GM18498 (cell line): ENCODE measurements at regions not wholly inside any gene's neighbourhood (a gene's known extent, or its start where the extent isn't known, plus 50 kb on each side); places are given as distances from the start of the nearest gene placed in this dataset.

Source experiments
- ATAC-seq: cut with Tn5 transposase; IDR thresholded peaks from one replicate; pipeline ENCODE4 v1.9.1; 2021; ENCODE audit warnings: mild to moderate bottlenecking, moderate library complexity; ENCODE audit not compliant: unreplicated experiment

GRCh38 chr1:195941795-195942194 lies 666.4 kb downstream of the KCNT2 start:
- ATAC-seq: no peak

- ATAC-seq: no peak
Observed at GRCh38 chr1:195941314-195941713, 666.9 kb downstream of the KCNT2 start.

GRCh38 chr1:195939844-195940243 lies 668.4 kb downstream of the KCNT2 start:
- no peak for ATAC-seq

GRCh38 chr1:195934817-195935553 lies 673.3 kb downstream of the KCNT2 start:
- ATAC-seq: no peak

DNA sequence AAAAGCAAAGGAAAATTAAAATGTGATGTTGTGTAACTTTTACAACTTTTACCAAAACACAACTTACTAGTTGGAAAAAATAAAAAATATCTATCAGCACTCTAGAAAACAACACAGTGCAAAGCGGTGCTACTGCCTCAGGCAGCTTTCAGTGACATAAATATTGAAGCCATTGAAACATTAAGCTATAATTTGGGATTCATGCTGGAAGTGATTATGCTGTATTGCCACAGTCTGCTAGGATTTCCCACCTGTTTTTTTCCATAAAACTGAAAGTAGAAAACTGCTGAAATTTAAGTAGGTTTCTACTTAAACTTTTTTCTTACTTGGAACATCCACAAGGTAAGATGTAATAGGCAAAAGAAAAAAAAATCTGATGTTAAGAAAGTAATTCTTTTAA lies 674.4 kb downstream of the KCNT2 start:
- ATAC-seq: no peak

GRCh38 chr1:195915826-195916225 lies 692.4 kb downstream of the KCNT2 start:
- no peak for ATAC-seq

GRCh38 chr1:195909061-195909460 lies 699.2 kb downstream of the KCNT2 start:
- no peak for ATAC-seq

DNA sequence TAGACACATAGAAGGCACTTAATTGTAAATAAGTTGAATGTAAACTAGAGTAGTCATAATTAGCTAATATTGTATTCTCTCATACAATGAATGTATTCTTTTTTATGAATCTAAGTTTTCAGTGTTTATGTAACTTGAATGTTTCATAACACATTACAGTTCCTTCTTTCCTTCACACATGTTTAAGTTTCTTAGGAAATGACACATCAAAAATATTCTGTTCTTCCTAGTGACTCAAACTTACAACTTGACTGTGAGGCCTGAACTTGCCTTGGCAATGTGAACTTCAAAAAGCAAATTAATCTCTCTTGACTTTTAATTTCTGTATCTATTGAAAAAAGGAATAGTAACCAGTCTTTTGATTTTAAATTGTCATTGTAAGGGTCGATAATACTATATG lies 700.1 kb downstream of the KCNT2 start:
- ATAC-seq: no peak

- no peak for ATAC-seq
Observed at GRCh38 chr1:195903203-195903602, 705.0 kb downstream of the KCNT2 start.

GRCh38 chr1:195902779-195903178 lies 705.5 kb downstream of the KCNT2 start:
- no peak for ATAC-seq

DNA sequence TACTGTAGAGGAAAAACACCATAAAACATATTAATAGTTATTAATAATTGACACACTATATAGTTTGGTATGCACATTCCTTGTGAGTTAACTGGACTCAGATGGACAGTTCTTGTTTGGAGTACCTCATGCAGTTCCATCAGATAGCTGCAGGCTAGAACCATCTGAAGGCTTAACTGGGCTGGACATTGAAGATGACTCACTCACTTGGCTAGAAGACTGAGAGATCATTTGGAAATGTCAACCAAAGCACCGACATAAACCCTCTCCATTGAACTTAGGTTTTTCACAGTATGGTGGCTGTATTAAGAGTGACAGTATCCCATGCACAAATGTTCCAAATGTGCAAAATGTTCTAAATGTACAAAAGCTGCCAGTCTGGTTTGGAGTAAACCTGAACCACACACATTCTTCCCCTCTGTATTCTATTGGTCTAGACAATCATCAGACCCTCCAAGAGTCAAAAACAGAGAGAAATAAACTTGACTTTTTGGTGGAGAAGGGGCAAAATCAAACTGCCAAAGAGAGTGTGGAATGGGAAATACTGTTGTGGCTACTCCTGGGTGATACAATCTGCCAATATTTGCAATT lies 708.4 kb downstream of the KCNT2 start:
- ATAC-seq: no peak

DNA sequence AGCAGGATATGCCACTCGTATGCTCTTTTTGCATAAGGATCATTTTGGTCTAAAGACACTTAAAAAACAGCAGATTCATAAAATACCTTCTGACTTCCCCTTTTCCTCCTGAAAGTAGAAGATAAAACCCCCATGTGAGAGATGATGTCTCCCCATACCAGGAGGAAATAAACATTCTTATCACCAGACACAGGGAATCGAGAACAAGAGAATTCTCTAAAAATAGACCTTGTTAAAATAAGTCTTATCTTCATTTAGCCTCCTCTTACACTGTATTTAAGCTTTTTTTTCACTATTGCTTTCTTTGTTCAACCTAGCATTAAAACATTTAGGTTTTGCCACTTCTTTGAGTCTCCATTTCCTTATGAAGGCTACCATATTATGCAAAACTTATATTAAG lies 709.3 kb downstream of the KCNT2 start:
- no peak for ATAC-seq

DNA sequence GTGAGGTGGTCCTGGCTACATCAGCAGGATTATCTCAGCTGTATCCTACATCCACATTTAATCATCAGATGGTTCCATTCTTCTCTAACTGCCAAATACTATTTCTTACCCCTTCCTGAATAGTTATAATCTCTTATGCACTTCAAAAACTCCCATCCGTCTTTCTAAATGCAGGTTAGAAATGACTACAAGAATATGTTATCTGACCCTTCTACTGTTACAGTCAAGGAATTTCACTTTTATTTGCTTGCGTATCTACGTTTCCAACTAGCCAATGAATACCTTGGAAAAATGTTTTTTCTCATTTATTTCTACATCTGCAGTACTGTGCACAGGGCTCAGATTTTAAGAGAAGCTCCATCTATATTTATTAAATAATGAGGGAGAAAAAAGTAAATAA lies 709.9 kb downstream of the KCNT2 start:
- ATAC-seq: no peak

GRCh38 chr1:195897076-195897475 lies 711.2 kb downstream of the KCNT2 start:
- no peak for ATAC-seq

DNA sequence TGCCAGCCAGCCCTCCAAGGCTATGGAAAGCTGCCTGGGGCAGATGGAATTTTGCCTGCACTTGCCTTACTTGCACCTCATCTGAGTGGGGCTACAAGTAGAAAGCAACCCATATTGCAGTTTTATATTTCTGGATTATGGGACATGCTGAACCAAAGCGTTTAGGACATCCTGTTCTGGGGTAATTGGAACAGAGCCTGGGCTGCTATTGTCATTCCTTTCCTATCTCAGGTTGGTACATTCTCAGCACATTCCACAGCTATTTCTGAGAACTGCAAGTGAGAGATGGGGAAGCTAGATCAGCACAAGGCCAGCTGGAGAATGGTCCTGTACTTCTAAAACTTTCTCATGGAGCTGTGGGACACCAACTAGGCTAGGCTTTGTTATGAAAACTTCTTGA lies 713.8 kb downstream of the KCNT2 start:
- ATAC-seq: no peak

DNA sequence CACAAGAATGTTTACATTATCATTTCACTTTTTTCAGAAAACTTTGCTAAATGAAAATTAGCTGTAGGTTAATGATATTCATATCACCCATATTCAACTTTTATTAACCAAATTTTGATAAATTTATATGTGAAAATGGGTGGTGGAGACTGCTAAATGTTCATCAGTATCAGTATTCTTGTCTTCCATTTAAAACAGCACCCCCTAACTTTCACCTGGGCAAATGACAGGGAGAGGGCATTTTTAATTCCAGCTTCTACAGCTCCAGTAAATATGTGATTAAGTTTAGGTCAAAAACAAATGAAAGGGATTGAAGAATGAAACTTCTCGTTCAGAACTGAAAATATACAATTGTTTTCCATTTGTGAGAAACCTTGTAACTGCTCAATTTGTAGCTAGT lies 722.2 kb downstream of the KCNT2 start:
- no peak for ATAC-seq

DNA sequence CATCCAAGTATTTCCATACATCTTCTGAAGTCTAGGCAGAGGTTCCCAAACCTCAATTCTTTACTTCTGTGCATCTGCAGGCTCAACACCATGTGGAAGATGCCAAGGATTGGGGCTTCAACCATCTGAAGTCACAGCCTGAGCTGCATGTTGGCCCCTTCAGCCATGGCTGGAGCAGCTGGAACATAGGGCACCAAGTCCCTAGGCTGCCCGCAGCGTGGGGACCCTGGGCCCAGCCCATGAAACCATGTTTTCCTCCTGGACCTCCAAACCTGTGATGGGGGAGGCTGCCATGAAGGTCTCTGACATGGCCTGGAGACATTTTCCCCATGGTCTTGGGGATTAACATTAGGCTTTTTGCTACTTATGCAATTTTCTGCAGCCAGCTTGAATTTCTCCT lies 729.8 kb downstream of the KCNT2 start:
- ATAC-seq: no peak

GRCh38 chr1:195876792-195877191 lies 731.4 kb downstream of the KCNT2 start:
- ATAC-seq: no peak

- ATAC-seq: no peak
Observed at GRCh38 chr1:195872376-195872775, 735.9 kb downstream of the KCNT2 start.

GRCh38 chr1:195867638-195868037 lies 740.6 kb downstream of the KCNT2 start:
- no peak for ATAC-seq

DNA sequence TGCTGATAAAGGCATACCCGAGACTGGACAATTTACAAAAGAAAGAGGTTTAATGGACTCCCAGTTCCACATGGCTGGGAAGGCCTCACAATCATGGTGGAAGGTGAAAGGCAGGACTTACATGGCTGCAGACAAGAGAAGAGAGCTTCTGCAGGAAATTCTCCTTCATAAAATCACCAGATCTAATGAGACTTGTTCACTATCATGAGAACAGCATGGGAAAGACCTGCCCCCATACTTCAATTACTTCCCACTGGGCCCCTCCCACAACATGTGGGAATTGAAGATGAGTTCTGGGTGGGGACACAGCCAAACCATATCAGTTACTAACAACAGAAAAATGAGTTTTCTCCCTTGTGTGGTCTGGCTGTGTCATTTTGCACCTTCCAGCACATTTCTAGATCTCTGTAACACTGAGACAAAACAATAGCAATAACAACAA lies 741.4 kb downstream of the KCNT2 start:
- no peak for ATAC-seq

DNA sequence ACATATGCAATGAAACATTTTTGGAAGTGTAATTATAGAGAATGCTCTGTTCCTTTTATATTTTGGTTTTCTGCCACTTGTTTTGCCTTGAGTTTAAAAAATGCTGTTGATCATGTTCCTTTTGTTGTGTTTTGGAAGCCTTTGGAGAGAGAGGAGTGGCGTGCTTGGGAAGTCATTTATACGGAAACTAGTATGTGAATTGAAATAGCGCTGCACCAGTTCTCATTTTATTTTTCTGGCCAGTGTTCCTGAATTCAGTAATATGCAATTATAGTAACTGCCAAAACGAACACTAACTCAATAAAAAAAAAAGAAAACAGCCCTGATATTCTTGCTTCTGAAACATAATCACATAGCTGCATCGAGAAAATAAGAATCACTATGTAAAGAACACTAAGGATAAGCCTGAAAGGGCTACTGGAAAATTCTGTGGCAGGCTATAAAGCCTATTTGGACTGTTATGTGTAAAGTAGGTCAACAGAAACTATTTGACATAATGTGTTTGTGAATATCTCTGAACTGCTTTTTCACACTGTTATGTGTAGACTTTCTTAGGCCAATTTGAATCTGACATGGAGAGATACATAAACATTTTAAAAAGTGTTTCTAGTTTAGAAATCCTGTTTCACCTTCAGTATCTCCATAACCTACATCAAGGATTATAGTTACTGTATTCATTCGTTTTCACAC lies 742.0 kb downstream of the KCNT2 start:
- ATAC-seq: no peak
